B cell (primary cell): ENCODE measurements at regions not wholly inside any gene's neighbourhood (a gene's known extent, or its start where the extent isn't known, plus 50 kb on each side); places are given as distances from the start of the nearest gene placed in this dataset.

Source experiments
- CTCF ChIP-seq: fragments of 200-600 bp; IDR thresholded peaks from one replicate; pipeline ENCODE4 v1.8.0; 2022; ENCODE audit warnings: antibody characterized with exemption, mild to moderate bottlenecking
- EZH2 ChIP-seq: IDR thresholded peaks from 2 replicates; pipeline ENCODE4 v1.6.1; 2012; ENCODE audit warnings: borderline replicate concordance, low read depth, mild to moderate bottlenecking, moderate library complexity, low read length; ENCODE audit not compliant: insufficient read depth, poor library complexity, severe bottlenecking

- TF ChIP-seq CTCF = no peak
- TF ChIP-seq EZH2 = no peak
Measured at GRCh38 chr5:117271656-117272055, 697.0 kb upstream of the SEMA6A start.
